Fibroblast of lung (primary cell): ENCODE measurements at regions not wholly inside any gene's neighbourhood (a gene's known extent, or its start where the extent isn't known, plus 50 kb on each side); places are given as distances from the start of the nearest gene placed in this dataset.

Experiments
- EZH2 ChIP-seq: IDR thresholded peaks from 2 replicates; pipeline ENCODE4 v1.5.1; 2012; ENCODE audit warnings: low read length, control low read depth, mild to moderate bottlenecking; ENCODE audit errors: missing control alignments
- TF ChIP-seq, protein P1 (sequence below), 2 donors: IDR thresholded peaks in 1 of 2; conservative IDR thresholded peaks in 1 of 2; 1 replicate in 1 of 2; 2 replicates in 1 of 2; pipeline ENCODE4 v1.5.1; 2011 to 2012; ENCODE audit warnings: low read length in 2 of 2, control low read depth in 1 of 2, inconsistent platforms in 1 of 2, low read depth in 1 of 2, mild to moderate bottlenecking in 1 of 2

DNA sequence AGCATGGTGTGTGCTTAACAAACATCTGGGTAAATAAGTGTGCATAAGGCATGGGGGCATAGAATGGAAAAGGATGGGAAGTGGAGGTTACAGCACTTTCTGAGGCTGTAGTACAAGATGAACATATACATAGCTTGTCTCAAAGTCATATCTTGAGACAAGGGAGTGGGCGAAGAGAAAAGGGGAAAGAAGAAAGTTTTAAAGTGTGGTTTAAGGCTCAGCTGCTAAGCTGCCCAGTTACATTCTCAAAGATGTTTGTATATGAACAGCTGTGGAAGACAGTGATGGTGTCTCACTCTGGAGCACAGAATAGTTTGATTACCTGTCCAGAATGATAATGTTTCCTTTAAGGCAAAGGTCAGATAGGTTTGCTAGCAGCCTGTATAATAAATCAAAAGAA is 61.9 kb upstream of the LANCL2 start:
- TF ChIP-seq, protein P1, sequence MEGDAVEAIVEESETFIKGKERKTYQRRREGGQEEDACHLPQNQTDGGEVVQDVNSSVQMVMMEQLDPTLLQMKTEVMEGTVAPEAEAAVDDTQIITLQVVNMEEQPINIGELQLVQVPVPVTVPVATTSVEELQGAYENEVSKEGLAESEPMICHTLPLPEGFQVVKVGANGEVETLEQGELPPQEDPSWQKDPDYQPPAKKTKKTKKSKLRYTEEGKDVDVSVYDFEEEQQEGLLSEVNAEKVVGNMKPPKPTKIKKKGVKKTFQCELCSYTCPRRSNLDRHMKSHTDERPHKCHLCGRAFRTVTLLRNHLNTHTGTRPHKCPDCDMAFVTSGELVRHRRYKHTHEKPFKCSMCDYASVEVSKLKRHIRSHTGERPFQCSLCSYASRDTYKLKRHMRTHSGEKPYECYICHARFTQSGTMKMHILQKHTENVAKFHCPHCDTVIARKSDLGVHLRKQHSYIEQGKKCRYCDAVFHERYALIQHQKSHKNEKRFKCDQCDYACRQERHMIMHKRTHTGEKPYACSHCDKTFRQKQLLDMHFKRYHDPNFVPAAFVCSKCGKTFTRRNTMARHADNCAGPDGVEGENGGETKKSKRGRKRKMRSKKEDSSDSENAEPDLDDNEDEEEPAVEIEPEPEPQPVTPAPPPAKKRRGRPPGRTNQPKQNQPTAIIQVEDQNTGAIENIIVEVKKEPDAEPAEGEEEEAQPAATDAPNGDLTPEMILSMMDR (conservative IDR thresholded peaks at IDR 0.05 in 1 of 2, IDR thresholded peaks at IDR 0.05 in 1 of 2; ENCODE audit: low read depth in 1 of 2, low read length in 2 of 2): no peak
- TF ChIP-seq EZH2: no peak
